SU-DHL-6 (cell line): ENCODE measurements at regions not wholly inside any gene's neighbourhood (a gene's known extent, or its start where the extent isn't known, plus 50 kb on each side); places are given as distances from the start of the nearest gene placed in this dataset.

Source experiments
- H2AFZ ChIP-seq: fragments of 200-600 bp; sonication (generic); 2 replicates; pipeline ENCODE4 v1.6.1; 2014; ENCODE audit warnings: low read depth, mild to moderate bottlenecking, moderate library complexity, mixed read lengths, antibody characterized with exemption, low read length; ENCODE audit not compliant: severe bottlenecking
- H3F3A ChIP-seq: fragments of 200-600 bp; shearing (Covaris generic); 2 replicates; pipeline ENCODE4 v1.6.0; 2016; ENCODE audit warnings: antibody characterized with exemption, mild to moderate bottlenecking; ENCODE audit not compliant: insufficient read depth
- H3K27ac ChIP-seq: fragments of 200-600 bp; sonication (generic); 2 replicates; pipeline ENCODE4 v1.5.1; 2016; ENCODE audit warnings: low read depth, mild to moderate bottlenecking, low read length, moderate library complexity, mixed read lengths
- H3K27me3 ChIP-seq: fragments of 200-600 bp; sonication (generic), shearing (Covaris generic); 2 replicates; pipeline ENCODE4 v1.6.0; 2014; ENCODE audit warnings: mild to moderate bottlenecking, low read length
- H3K36me3 ChIP-seq: fragments of 200-600 bp; sonication (generic); 2 replicates; pipeline ENCODE4 v1.6.1; 2014; ENCODE audit warnings: mild to moderate bottlenecking, low read length, mixed read lengths
- H3K4me2 ChIP-seq: fragments of 300-600, 200-600 bp; shearing (Covaris generic), sonication (generic); 2 replicates; pipeline ENCODE4 v1.6.0; 2014; ENCODE audit warnings: low read length, low read depth, mild to moderate bottlenecking; ENCODE audit not compliant: poor library complexity, severe bottlenecking
- H3K4me3 ChIP-seq: fragments of 200-600 bp; sonication (generic); 2 replicates; pipeline ENCODE4 v1.5.1; 2014; ENCODE audit warnings: antibody characterized with exemption, low read length, mild to moderate bottlenecking, mixed read lengths; ENCODE audit not compliant: insufficient read depth, poor library complexity, severe bottlenecking
- H3K79me2 ChIP-seq: fragments of 200-600 bp; sonication (generic); 2 replicates; pipeline ENCODE4 v1.6.1; 2014; ENCODE audit warnings: mild to moderate bottlenecking, low read length, moderate library complexity; ENCODE audit not compliant: insufficient read depth
- H3K9ac ChIP-seq: fragments of 200-600 bp; sonication (generic); 2 replicates; pipeline ENCODE4 v1.7.0; 2014; ENCODE audit warnings: mild to moderate bottlenecking, low read length
- H3K9me2 ChIP-seq: fragments of 200-600 bp; sonication (generic); replicated peaks from 2 replicates; pipeline ENCODE4 v1.6.1; 2014; ENCODE audit warnings: low read length; ENCODE audit not compliant: insufficient read depth
- H3K9me3 ChIP-seq: fragments of 200-600 bp; sonication (generic); 2 replicates; pipeline ENCODE4 v1.6.1; 2014; ENCODE audit warnings: low read length, mixed read lengths; ENCODE audit not compliant: insufficient read depth
- H4K20me1 ChIP-seq: fragments of 200-600 bp; sonication (generic); 2 replicates; pipeline ENCODE4 v1.6.1; 2014; ENCODE audit warnings: low read depth, mild to moderate bottlenecking, antibody characterized with exemption, low read length, moderate library complexity, mixed read lengths
- EZH2phosphoT487 ChIP-seq: fragments of 200-600 bp; sonication (generic), shearing (Covaris generic); conservative IDR thresholded peaks from 2 replicates; pipeline ENCODE4 v1.6.1; 2018; ENCODE audit warnings: mild to moderate bottlenecking, antibody characterized with exemption, low read length, moderate library complexity, mixed read lengths
- TF ChIP-seq, protein P1 (sequence below): fragments of 200-600 bp; sonication (generic); IDR thresholded peaks from one replicate; pipeline ENCODE4 v1.5.1; 2017; ENCODE audit warnings: antibody characterized with exemption, mild to moderate bottlenecking, low read length, moderate library complexity; ENCODE audit not compliant: insufficient read depth, poor library complexity, severe bottlenecking

DNA sequence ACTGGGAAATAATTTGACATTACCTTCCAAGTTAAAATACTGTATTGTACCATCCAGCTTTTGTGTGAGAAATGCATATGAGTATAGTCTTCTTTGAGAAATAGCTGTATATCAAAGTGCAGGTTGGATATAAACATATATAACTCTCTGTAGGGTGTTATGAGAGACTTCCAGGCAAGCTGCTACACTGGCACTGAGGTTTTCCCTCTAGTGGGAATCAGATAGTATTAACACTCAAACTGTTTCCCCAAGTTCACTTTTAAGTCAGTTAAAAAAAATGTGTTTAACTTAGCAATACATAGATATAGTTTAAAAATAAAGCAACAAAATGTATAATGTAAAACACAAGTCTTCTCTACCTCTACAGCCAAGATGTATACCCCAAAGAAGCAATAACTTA, 368.4 kb upstream of the SLC8A1 start:
- Histone ChIP-seq H3K4me3 (no peak overlapping the region), H2AFZ (no peak overlapping the region), H3K9me2 (no peaks in the 10 kb centered on the region)

GRCh38 chr2:40823478-40823877, 371.6 kb upstream of the SLC8A1 start:
- no peak overlapping the region for H2AFZ ChIP-seq
- no peak overlapping the region for H3K9ac ChIP-seq
- no peak for TF ChIP-seq EZH2phosphoT487
- TF ChIP-seq, protein P1, sequence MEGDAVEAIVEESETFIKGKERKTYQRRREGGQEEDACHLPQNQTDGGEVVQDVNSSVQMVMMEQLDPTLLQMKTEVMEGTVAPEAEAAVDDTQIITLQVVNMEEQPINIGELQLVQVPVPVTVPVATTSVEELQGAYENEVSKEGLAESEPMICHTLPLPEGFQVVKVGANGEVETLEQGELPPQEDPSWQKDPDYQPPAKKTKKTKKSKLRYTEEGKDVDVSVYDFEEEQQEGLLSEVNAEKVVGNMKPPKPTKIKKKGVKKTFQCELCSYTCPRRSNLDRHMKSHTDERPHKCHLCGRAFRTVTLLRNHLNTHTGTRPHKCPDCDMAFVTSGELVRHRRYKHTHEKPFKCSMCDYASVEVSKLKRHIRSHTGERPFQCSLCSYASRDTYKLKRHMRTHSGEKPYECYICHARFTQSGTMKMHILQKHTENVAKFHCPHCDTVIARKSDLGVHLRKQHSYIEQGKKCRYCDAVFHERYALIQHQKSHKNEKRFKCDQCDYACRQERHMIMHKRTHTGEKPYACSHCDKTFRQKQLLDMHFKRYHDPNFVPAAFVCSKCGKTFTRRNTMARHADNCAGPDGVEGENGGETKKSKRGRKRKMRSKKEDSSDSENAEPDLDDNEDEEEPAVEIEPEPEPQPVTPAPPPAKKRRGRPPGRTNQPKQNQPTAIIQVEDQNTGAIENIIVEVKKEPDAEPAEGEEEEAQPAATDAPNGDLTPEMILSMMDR = no peak
- no peaks in the 10 kb centered on the region for H3K79me2 ChIP-seq
- no peaks in the 10 kb centered on the region for H3F3A ChIP-seq
- H3K9me3 ChIP-seq = no peaks in the 10 kb centered on the region
- H3K9me2 ChIP-seq = no peaks in the 10 kb centered on the region
- H3K27me3 ChIP-seq = no peaks in the 10 kb centered on the region
- no peak overlapping the region for H3K4me3 ChIP-seq
- no peak overlapping the region for H3K27ac ChIP-seq
- H3K36me3 ChIP-seq = no peaks in the 10 kb centered on the region
- no peaks in the 10 kb centered on the region for H4K20me1 ChIP-seq
- H3K4me2 ChIP-seq = no peak overlapping the region

More for the DNA sequence above, 368.4 kb upstream of the SLC8A1 start:
- H3K9me3 ChIP-seq = no peaks in the 10 kb centered on the region
- TF ChIP-seq EZH2phosphoT487 = no peak
- TF ChIP-seq, protein P1 = no peak
- no peaks in the 10 kb centered on the region for H4K20me1 ChIP-seq
- H3K9ac ChIP-seq = no peak overlapping the region
- H3F3A ChIP-seq = no peaks in the 10 kb centered on the region
- no peak overlapping the region for H3K27ac ChIP-seq
- H3K27me3 ChIP-seq = no peaks in the 10 kb centered on the region
- no peaks in the 10 kb centered on the region for H3K79me2 ChIP-seq
- H3K4me2 ChIP-seq = no peak overlapping the region
- H3K36me3 ChIP-seq = no peaks in the 10 kb centered on the region

DNA sequence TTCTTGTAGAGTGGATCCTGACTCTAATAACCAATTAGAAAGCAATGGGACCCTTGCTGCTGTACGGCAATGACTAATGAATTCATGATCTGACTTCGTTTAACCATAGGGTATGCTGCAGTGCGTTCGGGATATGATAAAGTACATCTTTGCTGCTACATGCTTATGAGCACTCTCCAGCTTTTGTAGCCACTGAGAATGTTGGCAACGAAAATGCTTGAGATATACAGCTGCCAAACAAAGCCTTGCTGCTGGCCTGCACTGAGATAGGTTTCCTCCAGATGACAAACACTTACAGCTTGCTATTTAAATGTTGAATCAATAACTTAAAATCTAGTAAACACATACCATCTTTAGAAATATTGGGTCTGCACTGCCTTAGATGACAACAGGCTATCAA, 372.4 kb upstream of the SLC8A1 start:
- Histone ChIP-seq H3K79me2 (no peaks in the 10 kb centered on the region), H3K9me2 (no peaks in the 10 kb centered on the region), H3F3A (no peaks in the 10 kb centered on the region), H3K36me3 (no peaks in the 10 kb centered on the region), H3K27me3 (no peaks in the 10 kb centered on the region), H3K9me3 (no peaks in the 10 kb centered on the region), H3K4me3 (no peak overlapping the region), H3K27ac (no peak overlapping the region), H3K9ac (no peak overlapping the region), H4K20me1 (no peaks in the 10 kb centered on the region), H2AFZ (no peak overlapping the region), H3K4me2 (no peak overlapping the region)
- TF ChIP-seq EZH2phosphoT487 = no peak
- TF ChIP-seq, protein P1 = no peak

- no peak overlapping the region for H2AFZ ChIP-seq
- H3K36me3 ChIP-seq = no peaks in the 10 kb centered on the region
- H3K9me2 ChIP-seq = no peaks in the 10 kb centered on the region
Measured at GRCh38 chr2:40827392-40827791, 375.5 kb upstream of the SLC8A1 start.

More at GRCh38 chr2:40827392-40827791, 375.5 kb upstream of the SLC8A1 start:
- H3F3A ChIP-seq = no peaks in the 10 kb centered on the region
- no peaks in the 10 kb centered on the region for H3K9me3 ChIP-seq
- H3K27ac ChIP-seq = no peak overlapping the region
- TF ChIP-seq EZH2phosphoT487 = no peak
- TF ChIP-seq, protein P1 = no peak
- no peak overlapping the region for H3K4me2 ChIP-seq
- H3K79me2 ChIP-seq = no peaks in the 10 kb centered on the region
- H3K9ac ChIP-seq = no peak overlapping the region
- H3K27me3 ChIP-seq = no peaks in the 10 kb centered on the region
- no peak overlapping the region for H3K4me3 ChIP-seq
- no peaks in the 10 kb centered on the region for H4K20me1 ChIP-seq
